ENCODE measurements at regions not wholly inside any gene's neighbourhood (a gene's known extent, or its start where the extent isn't known, plus 50 kb on each side); places are given as distances from the start of the nearest gene placed in this dataset.

- Histone ChIP-seq H3K36me3 (ENCODE audit: insufficient read depth, low read length) (no peaks in the 10 kb centered on the region), H3K9me3 (ENCODE audit: low read length) (0 out of 2 replicates have a peak, but pooled peaks cover 3% of the 10 kb centered on the region), H3K9me2 (ENCODE audit: low read depth, low read length) (no peaks in the 10 kb centered on the region), H3K27me3 (ENCODE audit: insufficient read depth, low read length) (no peaks in the 10 kb centered on the region), H4K20me1 (ENCODE audit: insufficient read depth, low read length) (no peaks in the 10 kb centered on the region), H3K4me1 (ENCODE audit: insufficient read depth, low read length, severe bottlenecking) (no peaks in the 10 kb centered on the region), H3K4me2 (ENCODE audit: low read length) (no peak overlapping the region), H3K27ac (ENCODE audit: low read depth, low read length, poor library complexity, severe bottlenecking) (no peak overlapping the region), H3K9ac (ENCODE audit: low read length) (no peak overlapping the region), H3K79me2 (ENCODE audit: insufficient read depth, low read length) (no peaks in the 10 kb centered on the region), H3F3A (ENCODE audit: insufficient read depth, low read length) (no peaks in the 10 kb centered on the region), H2AFZ (ENCODE audit: low read length) (no peak overlapping the region), H3K4me3 (ENCODE audit: low read depth, low read length, poor library complexity, severe bottlenecking) (no peak overlapping the region)
- TF ChIP-seq EZH2 (IDR thresholded peaks at IDR 0.05; ENCODE audit: borderline replicate concordance, low read length) (no peak), CTCF (IDR thresholded peaks at IDR 0.05; ENCODE audit: low read length) (no peak)
Measured at GRCh38 chr13:39929583-39929982, 274.1 kb downstream of the COG6 start.

- H4K20me1 ChIP-seq (ENCODE audit: insufficient read depth, low read length), result no peaks in the 10 kb centered on the region
- no peaks in the 10 kb centered on the region for H3K9me2 ChIP-seq (ENCODE audit: low read depth, low read length)
- H3K9ac ChIP-seq (ENCODE audit: low read length), result no peak overlapping the region
- H3K27me3 ChIP-seq (ENCODE audit: insufficient read depth, low read length), result no peaks in the 10 kb centered on the region
- H3K4me3 ChIP-seq (ENCODE audit: low read depth, low read length, poor library complexity, severe bottlenecking), result no peak overlapping the region
- no peaks in the 10 kb centered on the region for H3K4me1 ChIP-seq (ENCODE audit: insufficient read depth, low read length, severe bottlenecking)
- H3K79me2 ChIP-seq (ENCODE audit: insufficient read depth, low read length), result no peaks in the 10 kb centered on the region
- H3F3A ChIP-seq (ENCODE audit: insufficient read depth, low read length), result no peaks in the 10 kb centered on the region
- no peak overlapping the region for H2AFZ ChIP-seq (ENCODE audit: low read length)
- H3K9me3 ChIP-seq (ENCODE audit: low read length), result 0 out of 2 replicates have a peak, but pooled peaks cover 3% of the 10 kb centered on the region
- H3K27ac ChIP-seq (ENCODE audit: low read depth, low read length, poor library complexity, severe bottlenecking), result no peak overlapping the region
- H3K4me2 ChIP-seq (ENCODE audit: low read length), result no peak overlapping the region
- H3K36me3 ChIP-seq (ENCODE audit: insufficient read depth, low read length), result no peaks in the 10 kb centered on the region
- TF ChIP-seq EZH2 (IDR thresholded peaks at IDR 0.05; ENCODE audit: borderline replicate concordance, low read length) (no peak), CTCF (IDR thresholded peaks at IDR 0.05; ENCODE audit: low read length) (no peak)
Measured at GRCh38 chr13:39930060-39930459, 274.6 kb downstream of the COG6 start.

GRCh38 chr13:39930544-39931444 lies 275.3 kb downstream of the COG6 start:
- Histone ChIP-seq H3K27ac (ENCODE audit: low read depth, low read length, poor library complexity, severe bottlenecking) (no peak overlapping the region), H3K9ac (ENCODE audit: low read length) (no peak overlapping the region), H4K20me1 (ENCODE audit: insufficient read depth, low read length) (no peaks in the 10 kb centered on the region), H3K79me2 (ENCODE audit: insufficient read depth, low read length) (no peaks in the 10 kb centered on the region), H3F3A (ENCODE audit: insufficient read depth, low read length) (no peaks in the 10 kb centered on the region), H3K4me1 (ENCODE audit: insufficient read depth, low read length, severe bottlenecking) (no peaks in the 10 kb centered on the region), H2AFZ (ENCODE audit: low read length) (no peak overlapping the region), H3K9me3 (ENCODE audit: low read length) (no peaks in the 10 kb centered on the region), H3K4me2 (ENCODE audit: low read length) (no peak overlapping the region), H3K4me3 (ENCODE audit: low read depth, low read length, poor library complexity, severe bottlenecking) (no peak overlapping the region), H3K9me2 (ENCODE audit: low read depth, low read length) (no peaks in the 10 kb centered on the region), H3K27me3 (ENCODE audit: insufficient read depth, low read length) (no peaks in the 10 kb centered on the region), H3K36me3 (ENCODE audit: insufficient read depth, low read length) (no peaks in the 10 kb centered on the region)
- TF ChIP-seq EZH2 (IDR thresholded peaks at IDR 0.05; ENCODE audit: borderline replicate concordance, low read length) (no peak), CTCF (IDR thresholded peaks at IDR 0.05; ENCODE audit: low read length) (no peak)
